ENCODE measurements at regions not wholly inside any gene's neighbourhood (a gene's known extent, or its start where the extent isn't known, plus 50 kb on each side); places are given as distances from the start of the nearest gene placed in this dataset.

GRCh38 chr11:97620007-97620406, 1230.2 kb downstream of the JRKL start:
- ATAC-seq (ENCODE audit: low read depth): no peak
- DNase-seq: no peak
- ChIA-PET CTCF (no interaction called here), POLR2A (no interaction called here)
- H3K27me3 ChIP-seq (replicated peaks in 1 of 4; ENCODE audit: control extremely low read depth in 1 of 4, control insufficient read depth in 3 of 4, insufficient read depth in 4 of 4, low read length in 3 of 4): no peaks in the 10 kb centered on the region
- Mint-ChIP-seq H3K9me3 (ENCODE audit: insufficient read depth) (peaks cover 3% of the 10 kb centered on the region), H3K4me1 (no peaks in the 10 kb centered on the region), H3K27ac (no peak overlapping the region), H3K4me3 (no peak overlapping the region), H3K27me3 (no peaks in the 10 kb centered on the region)
- no peak overlapping the region for H3K27ac ChIP-seq (ENCODE audit: low read length in 2 of 2)
- H4K20me1 ChIP-seq (ENCODE audit: control insufficient read depth, insufficient read depth, low read length, poor library complexity, severe bottlenecking): no peaks in the 10 kb centered on the region
- no peaks in the 10 kb centered on the region for H3K79me2 ChIP-seq (ENCODE audit: control insufficient read depth, insufficient read depth, low read length)
- peaks cover 0 to 4% (median 0%) of the 10 kb centered on the region in 3 donors for H3K9me3 ChIP-seq (ENCODE audit: control extremely low read depth in 1 of 3, control insufficient read depth in 2 of 3, insufficient read depth in 1 of 3, low read length in 2 of 3)
- no peak overlapping the region for H2AFZ ChIP-seq (ENCODE audit: insufficient read depth, low read depth, low read length, poor library complexity, severe bottlenecking)
- H3K4me3 ChIP-seq (ENCODE audit: control extremely low read depth in 1 of 5, extremely low read depth in 1 of 5, insufficient read depth in 1 of 5, low read depth in 2 of 5, low read length in 4 of 5): no peak overlapping the region
- intact Hi-C loops (cut with micrococcal nuclease): no loop called here
- H3K36me3 ChIP-seq (replicated peaks in 1 of 2; ENCODE audit: control extremely low read depth in 1 of 2, control insufficient read depth in 1 of 2, extremely low read depth in 1 of 2, insufficient read depth in 2 of 2, low read length in 1 of 2): no peaks in the 10 kb centered on the region
- TF ChIP-seq EZH2 (IDR thresholded peaks at IDR 0.05; ENCODE audit: borderline replicate concordance, insufficient read depth, low read depth, low read length, poor library complexity, severe bottlenecking): no peak
- no peak for TF ChIP-seq CTCF (IDR thresholded peaks at IDR 0.05)
- H3K4me2 ChIP-seq (replicated peaks; ENCODE audit: low read depth, low read length, poor library complexity, severe bottlenecking): no peak overlapping the region
- no peaks in the 10 kb centered on the region for H3K4me1 ChIP-seq (ENCODE audit: control insufficient read depth in 2 of 2, insufficient read depth in 2 of 2, low read length in 2 of 2)
- H3K9ac ChIP-seq (ENCODE audit: low read length): no peak overlapping the region

GRCh38 chr11:97621282-97621681, 1231.5 kb downstream of the JRKL start:
- no peak overlapping the region for H3K27ac Mint-ChIP-seq
- intact Hi-C loops (cut with micrococcal nuclease): no loop called here
- ChIA-PET POLR2A (no interaction called here), CTCF (no interaction called here)
- peaks cover 3% of the 10 kb centered on the region for H3K9me3 Mint-ChIP-seq (ENCODE audit: insufficient read depth)
- no peaks in the 10 kb centered on the region for H3K79me2 ChIP-seq (ENCODE audit: control insufficient read depth, insufficient read depth, low read length)
- no peaks in the 10 kb centered on the region for H3K27me3 ChIP-seq (replicated peaks in 1 of 4; ENCODE audit: control extremely low read depth in 1 of 4, control insufficient read depth in 3 of 4, insufficient read depth in 4 of 4, low read length in 3 of 4)
- no peak overlapping the region for H3K9ac ChIP-seq (ENCODE audit: low read length)
- no peak overlapping the region for H3K4me2 ChIP-seq (replicated peaks; ENCODE audit: low read depth, low read length, poor library complexity, severe bottlenecking)
- no peaks in the 10 kb centered on the region for H3K36me3 ChIP-seq (replicated peaks in 1 of 2; ENCODE audit: control extremely low read depth in 1 of 2, control insufficient read depth in 1 of 2, extremely low read depth in 1 of 2, insufficient read depth in 2 of 2, low read length in 1 of 2)
- H3K9me3 ChIP-seq (ENCODE audit: control extremely low read depth in 1 of 3, control insufficient read depth in 2 of 3, insufficient read depth in 1 of 3, low read length in 2 of 3): peaks cover 0 to 4% (median 0%) of the 10 kb centered on the region in 3 donors
- H3K4me3 Mint-ChIP-seq: no peak overlapping the region
- H3K4me1 ChIP-seq (ENCODE audit: control insufficient read depth in 2 of 2, insufficient read depth in 2 of 2, low read length in 2 of 2): no peaks in the 10 kb centered on the region
- no peak for TF ChIP-seq EZH2 (IDR thresholded peaks at IDR 0.05; ENCODE audit: borderline replicate concordance, insufficient read depth, low read depth, low read length, poor library complexity, severe bottlenecking)
- no peaks in the 10 kb centered on the region for H4K20me1 ChIP-seq (ENCODE audit: control insufficient read depth, insufficient read depth, low read length, poor library complexity, severe bottlenecking)
- H3K27me3 Mint-ChIP-seq: no peaks in the 10 kb centered on the region
- no peak overlapping the region for H3K4me3 ChIP-seq (ENCODE audit: control extremely low read depth in 1 of 5, extremely low read depth in 1 of 5, insufficient read depth in 1 of 5, low read depth in 2 of 5, low read length in 4 of 5)
- no peak overlapping the region for H2AFZ ChIP-seq (ENCODE audit: insufficient read depth, low read depth, low read length, poor library complexity, severe bottlenecking)
- no peak for DNase-seq
- ATAC-seq (ENCODE audit: low read depth): no peak
- no peak overlapping the region for H3K27ac ChIP-seq (ENCODE audit: low read length in 2 of 2)
- H3K4me1 Mint-ChIP-seq: no peaks in the 10 kb centered on the region
